ENCODE measurements at regions not wholly inside any gene's neighbourhood (a gene's known extent, or its start where the extent isn't known, plus 50 kb on each side); places are given as distances from the start of the nearest gene placed in this dataset.

- TF ChIP-seq POLR2AphosphoS5 (IDR thresholded peaks at IDR 0.05; ENCODE audit: low read depth, low read length) = no peak
- TF ChIP-seq TAF1 (IDR thresholded peaks at IDR 0.05; ENCODE audit: borderline replicate concordance, insufficient read depth, low read length) = no peak
- no peak for TF ChIP-seq SIN3A (IDR thresholded peaks at IDR 0.05; ENCODE audit: borderline replicate concordance, insufficient read depth, low read length)
- no peak for TF ChIP-seq REST (IDR thresholded peaks at IDR 0.05; ENCODE audit: insufficient read depth in 1 of 2, low read depth in 2 of 2, low read length in 2 of 2)
- TF ChIP-seq FOXP2 (optimal IDR thresholded peaks at IDR 0.05; ENCODE audit: borderline replicate concordance, extremely low read depth, extremely low read length, insufficient read depth) = no peak
These were observed 221.9 kb upstream of the GBE1 start for GRCh38 chr3:81983382-81983781.

- no peak for TF ChIP-seq REST (IDR thresholded peaks at IDR 0.05; ENCODE audit: insufficient read depth in 1 of 2, low read depth in 2 of 2, low read length in 2 of 2)
- no peak for TF ChIP-seq POLR2AphosphoS5 (IDR thresholded peaks at IDR 0.05; ENCODE audit: low read depth, low read length)
- TF ChIP-seq SIN3A (IDR thresholded peaks at IDR 0.05; ENCODE audit: borderline replicate concordance, insufficient read depth, low read length) = no peak
- TF ChIP-seq FOXP2 (optimal IDR thresholded peaks at IDR 0.05; ENCODE audit: borderline replicate concordance, extremely low read depth, extremely low read length, insufficient read depth) = no peak
- TF ChIP-seq TAF1 (IDR thresholded peaks at IDR 0.05; ENCODE audit: borderline replicate concordance, insufficient read depth, low read length) = no peak
These were observed 219.4 kb upstream of the GBE1 start for GRCh38 chr3:81980596-81981494.

GRCh38 chr3:81974751-81975150 is 213.3 kb upstream of the GBE1 start:
- TF ChIP-seq FOXP2 (optimal IDR thresholded peaks at IDR 0.05; ENCODE audit: borderline replicate concordance, extremely low read depth, extremely low read length, insufficient read depth) (no peak), REST (IDR thresholded peaks at IDR 0.05; ENCODE audit: insufficient read depth in 1 of 2, low read depth in 2 of 2, low read length in 2 of 2) (no peak), TAF1 (IDR thresholded peaks at IDR 0.05; ENCODE audit: borderline replicate concordance, insufficient read depth, low read length) (no peak)

GRCh38 chr3:81968658-81969057 is 207.2 kb upstream of the GBE1 start:
- TF ChIP-seq SIN3A (IDR thresholded peaks at IDR 0.05; ENCODE audit: borderline replicate concordance, insufficient read depth, low read length) = no peak
- TF ChIP-seq FOXP2 (optimal IDR thresholded peaks at IDR 0.05; ENCODE audit: borderline replicate concordance, extremely low read depth, extremely low read length, insufficient read depth) = no peak
- no peak for TF ChIP-seq REST (IDR thresholded peaks at IDR 0.05; ENCODE audit: insufficient read depth in 1 of 2, low read depth in 2 of 2, low read length in 2 of 2)
- TF ChIP-seq TAF1 (IDR thresholded peaks at IDR 0.05; ENCODE audit: borderline replicate concordance, insufficient read depth, low read length) = no peak
- no peak for TF ChIP-seq POLR2AphosphoS5 (IDR thresholded peaks at IDR 0.05; ENCODE audit: low read depth, low read length)
